HG03108 (cell line): ENCODE measurements at regions not wholly inside any gene's neighbourhood (a gene's known extent, or its start where the extent isn't known, plus 50 kb on each side); places are given as distances from the start of the nearest gene placed in this dataset.
A peak's percentile ranks its signal among the peaks of the same experiment; 100 is the strongest.
"Not testable (repeated sequence)": the region's sequence is repeated elsewhere in the genome, so short reads cannot be mapped to it uniquely, and the experiment has no call there.

Experiments used
- ATAC-seq: cut with Tn5 transposase; IDR thresholded peaks from one replicate; pipeline ENCODE4 v1.9.1; 2021; ENCODE audit warnings: moderate library complexity; ENCODE audit not compliant: unreplicated experiment

- ATAC-seq: not testable (repeated sequence)
Observed at GRCh38 chr14:37838778-37839177, 243.3 kb downstream of the TTC6 start.

- ATAC-seq: not testable (repeated sequence)
Observed at GRCh38 chr14:37841039-37841438, 245.6 kb downstream of the TTC6 start.

- no peak for ATAC-seq
Observed at GRCh38 chr14:37842106-37842505, 246.7 kb downstream of the TTC6 start.

- no peak for ATAC-seq
Observed at GRCh38 chr14:37843954-37844607, 248.7 kb downstream of the TTC6 start.

- ATAC-seq: no peak
Observed at GRCh38 chr14:37844614-37845013, 249.2 kb downstream of the TTC6 start.

- ATAC-seq: no peak
Observed at GRCh38 chr14:37848985-37849621, 253.7 kb downstream of the TTC6 start.

GRCh38 chr14:37851054-37851453, 255.6 kb downstream of the TTC6 start:
- no peak for ATAC-seq

- ATAC-seq: no peak
Observed at GRCh38 chr14:37855871-37856270, 260.4 kb downstream of the TTC6 start.

- ATAC-seq: no peak
Observed at GRCh38 chr14:37857774-37858266, 262.4 kb downstream of the TTC6 start.

GRCh38 chr14:37858733-37859132, 263.3 kb downstream of the TTC6 start:
- no peak for ATAC-seq

GRCh38 chr14:37859177-37859576, 263.7 kb downstream of the TTC6 start:
- ATAC-seq: no peak

GRCh38 chr14:37862263-37862662, 266.8 kb downstream of the TTC6 start:
- no peak for ATAC-seq

- no peak for ATAC-seq
Observed at GRCh38 chr14:37864128-37864527, 268.7 kb downstream of the TTC6 start.

GRCh38 chr14:37864861-37865718, 269.7 kb downstream of the TTC6 start:
- no peak for ATAC-seq

- no peak for ATAC-seq
Observed at GRCh38 chr14:37865719-37866549, 270.5 kb downstream of the TTC6 start.

GRCh38 chr14:37869633-37870032, 274.2 kb downstream of the TTC6 start:
- no peak for ATAC-seq

GRCh38 chr14:37870170-37870569, 274.7 kb downstream of the TTC6 start:
- ATAC-seq: no peak

GRCh38 chr14:37870632-37871346, 275.4 kb downstream of the TTC6 start:
- no peak for ATAC-seq

GRCh38 chr14:37874065-37874428, 278.6 kb downstream of the TTC6 start:
- ATAC-seq: not testable (repeated sequence)

GRCh38 chr14:37874429-37875109, 279.1 kb downstream of the TTC6 start:
- peak; percentile 86 for ATAC-seq
